Neuronal stem cell (in vitro differentiated cells): ENCODE measurements at regions not wholly inside any gene's neighbourhood (a gene's known extent, or its start where the extent isn't known, plus 50 kb on each side); places are given as distances from the start of the nearest gene placed in this dataset.
"Not testable (repeated sequence)": the region's sequence is repeated elsewhere in the genome, so short reads cannot be mapped to it uniquely, and the experiment has no call there.

Source experiments
- DNase-seq: peaks from one replicate; pipeline ENCODE4 v3.0.0-alpha.2; 2013; ENCODE audit warnings: low spot score
- H2AFZ ChIP-seq: one replicate; pipeline ENCODE4 v1.6.1; 2013; ENCODE audit warnings: mild to moderate bottlenecking, low read length, inconsistent platforms
- H2AK5ac ChIP-seq: 2 replicates; pipeline ENCODE4 v1.6.1; 2013; ENCODE audit warnings: low read depth, mild to moderate bottlenecking, inconsistent platforms, low read length, moderate library complexity, mixed read lengths
- H2BK120ac ChIP-seq: 2 replicates; pipeline ENCODE4 v1.6.1; 2013; ENCODE audit warnings: low read depth, mild to moderate bottlenecking, inconsistent platforms, low read length, moderate library complexity, mixed read lengths
- H2BK12ac ChIP-seq: one replicate; pipeline ENCODE4 v1.6.1; 2013; ENCODE audit warnings: low read length, inconsistent platforms
- H2BK15ac ChIP-seq: 2 replicates; pipeline ENCODE4 v1.6.1; 2013; ENCODE audit warnings: mild to moderate bottlenecking, low read length, inconsistent platforms, mixed read lengths
- H2BK5ac ChIP-seq: one replicate; pipeline ENCODE4 v1.6.1; 2013; ENCODE audit warnings: inconsistent platforms, mild to moderate bottlenecking, low read length, moderate library complexity
- H3K14ac ChIP-seq: one replicate; pipeline ENCODE4 v1.6.1; 2013; ENCODE audit warnings: low read length, inconsistent platforms
- H3K18ac ChIP-seq: 2 replicates; pipeline ENCODE4 v1.6.1; 2013; ENCODE audit warnings: low read length, inconsistent platforms
- H3K23ac ChIP-seq: 2 replicates; pipeline ENCODE4 v1.6.1; 2013; ENCODE audit warnings: low read depth, mild to moderate bottlenecking, mixed read lengths, low read length, inconsistent platforms; ENCODE audit not compliant: poor library complexity
- H3K27ac ChIP-seq: replicated peaks from 3 replicates; pipeline ENCODE4 v1.5.1; 2013; ENCODE audit warnings: low read length, inconsistent platforms
- H3K27me3 ChIP-seq, 3 experiments: 2 replicates each; pipeline ENCODE4 v1.6.1; 2013; ENCODE audit warnings: low read length in 3 of 3, mild to moderate bottlenecking in 2 of 3, inconsistent platforms in 1 of 3, low read depth in 1 of 3, mixed read lengths in 1 of 3, moderate library complexity in 1 of 3; ENCODE audit not compliant: control insufficient read depth in 3 of 3, insufficient read depth in 3 of 3
- H3K36me3 ChIP-seq, 2 donors: replicated peaks in 1 of 2; 2 replicates each; pipeline ENCODE4 v1.6.1; 2013; ENCODE audit warnings: low read length in 2 of 2; ENCODE audit not compliant: control insufficient read depth in 2 of 2, insufficient read depth in 2 of 2
- H3K4ac ChIP-seq: 2 replicates; pipeline ENCODE4 v1.6.1; 2013; ENCODE audit warnings: inconsistent platforms, mild to moderate bottlenecking, low read length, moderate library complexity
- H3K4me1 ChIP-seq, 2 donors: 1 replicate in 1 of 2; 2 replicates in 1 of 2; pipeline ENCODE4 v1.6.1; 2013; ENCODE audit warnings: low read length in 2 of 2, low read depth in 1 of 2; ENCODE audit not compliant: control insufficient read depth in 2 of 2, insufficient read depth in 1 of 2
- H3K4me2 ChIP-seq: one replicate; pipeline ENCODE4 v1.6.1; 2013; ENCODE audit warnings: mild to moderate bottlenecking, low read length, inconsistent platforms; ENCODE audit not compliant: insufficient read depth, poor library complexity, severe bottlenecking
- H3K4me3 ChIP-seq, 2 donors: 2 replicates each; pipeline ENCODE4 v1.5.1; 2013; ENCODE audit warnings: low read length in 2 of 2, mild to moderate bottlenecking in 2 of 2, inconsistent platforms in 1 of 2, moderate library complexity in 1 of 2
- H3K79me1 ChIP-seq: one replicate; pipeline ENCODE4 v1.6.1; 2013; ENCODE audit warnings: low read depth, mild to moderate bottlenecking, inconsistent platforms, low read length, moderate library complexity
- H3K9ac ChIP-seq: one replicate; pipeline ENCODE4 v1.6.1; 2013; ENCODE audit warnings: mild to moderate bottlenecking, low read depth, low read length, inconsistent platforms; ENCODE audit not compliant: poor library complexity
- H3K9me3 ChIP-seq, 2 donors: replicated peaks in 1 of 2; 2 replicates each; pipeline versions ENCODE3 to v1.6.1; 2013; ENCODE audit warnings: low read length in 2 of 2, mild to moderate bottlenecking in 2 of 2, inconsistent platforms in 1 of 2, low read depth in 1 of 2, mixed read lengths in 1 of 2, moderate library complexity in 1 of 2; ENCODE audit not compliant: control insufficient read depth in 2 of 2, insufficient read depth in 1 of 2
- H4K8ac ChIP-seq: one replicate; pipeline ENCODE4 v1.6.1; 2013; ENCODE audit warnings: low read depth, mild to moderate bottlenecking, inconsistent platforms, low read length, moderate library complexity
- H4K91ac ChIP-seq: one replicate; pipeline ENCODE4 v1.6.1; 2013; ENCODE audit warnings: low read length, low read depth, mild to moderate bottlenecking, inconsistent platforms; ENCODE audit not compliant: poor library complexity
- WGBS, 2 donors: extraction: QIAGEN DNeasy Blood & Tissue Kit; methylation state at CpG; one replicate each; pipeline ENCODE4 v1.1.7; 2013; ENCODE audit warnings: missing lambda C conversion rate in 2 of 2, mixed read lengths in 1 of 2; ENCODE audit not compliant: insufficient read length in 2 of 2, insufficient replicate concordance in 1 of 2; ENCODE audit errors: extremely low coverage in 2 of 2; 5-methylcytosine and 5-hydroxymethylcytosine counted together

- WGBS, 2 donors = no CpG with 5 or more reads among the region's 1 CpG
- H3K18ac ChIP-seq = no peak overlapping the region
Observed at GRCh38 chrY:12296460-12296859, 404.6 kb upstream of the USP9Y start.

GRCh38 chrY:12299796-12300195 is 401.2 kb upstream of the USP9Y start:
- not testable (repeated sequence) for H2BK120ac ChIP-seq, H3K9me3 ChIP-seq, H2AFZ ChIP-seq, H3K4me3 ChIP-seq, H2BK5ac ChIP-seq, H3K27ac ChIP-seq, H4K8ac ChIP-seq, H3K4me1 ChIP-seq, DNase-seq, H3K27me3 ChIP-seq, H3K9ac ChIP-seq, H3K36me3 ChIP-seq, H2BK12ac ChIP-seq, H3K4ac ChIP-seq, H4K91ac ChIP-seq, H2BK15ac ChIP-seq, H3K14ac ChIP-seq, H3K23ac ChIP-seq, H3K79me1 ChIP-seq, H2AK5ac ChIP-seq, H3K18ac ChIP-seq, H3K4me2 ChIP-seq
- no CpG with 5 or more reads among the region's 9 CpGs for WGBS, 2 donors

More at GRCh38 chrY:12296460-12296859, 404.6 kb upstream of the USP9Y start:
- Histone ChIP-seq H3K27me3 (no peaks in the 10 kb centered on the region), H3K14ac (no peak overlapping the region), H3K9me3 (no peaks in the 10 kb centered on the region), H3K4me3 (no peak overlapping the region), H2AFZ (no peak overlapping the region), H2AK5ac (no peak overlapping the region), H2BK15ac (no peak overlapping the region), H3K4me1 (no peaks in the 10 kb centered on the region), H3K23ac (no peak overlapping the region), H2BK120ac (no peak overlapping the region), H3K79me1 (no peaks in the 10 kb centered on the region), H2BK5ac (no peak overlapping the region), H3K36me3 (no peaks in the 10 kb centered on the region), H4K91ac (no peak overlapping the region), H4K8ac (no peak overlapping the region), H3K27ac (no peak overlapping the region), H2BK12ac (no peak overlapping the region), H3K4me2 (no peak overlapping the region), H3K4ac (no peak overlapping the region), H3K9ac (no peak overlapping the region)
- DNase-seq = no peak

- no peak overlapping the region for H2BK5ac ChIP-seq
- H3K9ac ChIP-seq = no peak overlapping the region
- H4K91ac ChIP-seq = no peak overlapping the region
- no peaks in the 10 kb centered on the region for H3K9me3 ChIP-seq
- no peak overlapping the region for H3K14ac ChIP-seq
- H3K4me1 ChIP-seq = no peaks in the 10 kb centered on the region
- whole genome bisulfite sequencing, 2 donors = no CpG with 5 or more reads among the region's 4 CpGs
- no peak overlapping the region for H4K8ac ChIP-seq
- no peak overlapping the region for H2BK12ac ChIP-seq
- DNase-seq = no peak
- H3K36me3 ChIP-seq = no peaks in the 10 kb centered on the region
- H3K4me2 ChIP-seq = no peak overlapping the region
- H2AK5ac ChIP-seq = no peak overlapping the region
- H3K4me3 ChIP-seq = no peak overlapping the region
- no peak overlapping the region for H2BK120ac ChIP-seq
- no peaks in the 10 kb centered on the region for H3K79me1 ChIP-seq
- H3K23ac ChIP-seq = no peak overlapping the region
- H2AFZ ChIP-seq = no peak overlapping the region
- no peak overlapping the region for H2BK15ac ChIP-seq
- H3K4ac ChIP-seq = no peak overlapping the region
- H3K18ac ChIP-seq = no peak overlapping the region
- H3K27me3 ChIP-seq = no peaks in the 10 kb centered on the region
- no peak overlapping the region for H3K27ac ChIP-seq
Observed at GRCh38 chrY:12303464-12303863, 397.6 kb upstream of the USP9Y start.

GRCh38 chrY:12305456-12305855 is 395.6 kb upstream of the USP9Y start:
- Histone ChIP-seq H3K4me1 (no peaks in the 10 kb centered on the region), H3K79me1 (no peaks in the 10 kb centered on the region), H4K91ac (no peak overlapping the region), H2AK5ac (no peak overlapping the region), H2BK12ac (no peak overlapping the region), H2BK15ac (no peak overlapping the region), H3K36me3 (no peaks in the 10 kb centered on the region), H2AFZ (no peak overlapping the region), H3K9me3 (no peaks in the 10 kb centered on the region), H3K4ac (no peak overlapping the region), H3K27me3 (no peaks in the 10 kb centered on the region), H3K23ac (no peak overlapping the region), H3K9ac (no peak overlapping the region), H3K14ac (no peak overlapping the region), H2BK5ac (no peak overlapping the region), H3K4me2 (no peak overlapping the region), H3K4me3 (no peak overlapping the region), H3K18ac (no peak overlapping the region), H2BK120ac (no peak overlapping the region), H4K8ac (no peak overlapping the region), H3K27ac (no peak overlapping the region)
- WGBS, 2 donors = no CpG with 5 or more reads among the region's 4 CpGs
- no peak for DNase-seq
